Fibroblast of villous mesenchyme (primary cell): ENCODE measurements at regions not wholly inside any gene's neighbourhood (a gene's known extent, or its start where the extent isn't known, plus 50 kb on each side); places are given as distances from the start of the nearest gene placed in this dataset.

Experiments used
- DNase-seq: peaks from one replicate; pipeline ENCODE4 v3.0.0-alpha.2; 2010; ENCODE audit warnings: low read depth
- H3K4me3 ChIP-seq: 2 replicates; pipeline ENCODE4 v1.5.1; 2011; ENCODE audit warnings: low read depth, mild to moderate bottlenecking, low read length
- CTCF ChIP-seq: IDR thresholded peaks from 2 replicates; pipeline ENCODE4 v1.5.1; 2012; ENCODE audit warnings: low read depth, mild to moderate bottlenecking, low read length; ENCODE audit not compliant: insufficient read depth

GRCh38 chr14:54343272-54344121 is 53.3 kb upstream of the CDKN3 start:
- DNase-seq, result peak; percentile 34
- no peak overlapping the region for H3K4me3 ChIP-seq

GRCh38 chr14:54344445-54344844 is 52.4 kb upstream of the CDKN3 start:
- no peak for TF ChIP-seq CTCF
- no peak overlapping the region for H3K4me3 ChIP-seq
- DNase-seq, result no peak

More at GRCh38 chr14:54343272-54344121, 53.3 kb upstream of the CDKN3 start:
- TF ChIP-seq CTCF, result no peak

GRCh38 chr14:54346257-54346656 is 50.5 kb upstream of the CDKN3 start:
- no peak for DNase-seq
- H3K4me3 ChIP-seq, result no peak overlapping the region
- TF ChIP-seq CTCF, result no peak
